ENCODE measurements at regions not wholly inside any gene's neighbourhood (a gene's known extent, or its start where the extent isn't known, plus 50 kb on each side); places are given as distances from the start of the nearest gene placed in this dataset.

- no peak overlapping the region for H3K4me3 Mint-ChIP-seq (ENCODE audit: low read depth)
- DNase-seq (ENCODE audit: low spot score, unreplicated experiment) = no peak
- no peaks in the 10 kb centered on the region for H3K27me3 Mint-ChIP-seq
- H3K27ac Mint-ChIP-seq = no peak overlapping the region
- H3K36me3 Mint-ChIP-seq (ENCODE audit: insufficient read depth) = no peaks in the 10 kb centered on the region
- H3K4me1 Mint-ChIP-seq (ENCODE audit: low read depth) = no peaks in the 10 kb centered on the region
- no peaks in the 10 kb centered on the region for H3K9me3 Mint-ChIP-seq (ENCODE audit: low read depth)
- no peak for TF ChIP-seq CTCF (IDR thresholded peaks at IDR 0.05; ENCODE audit: unreplicated experiment)
Measured at GRCh38 chr4:63269156-63269555, 1140.1 kb downstream of the TECRL start.

DNA sequence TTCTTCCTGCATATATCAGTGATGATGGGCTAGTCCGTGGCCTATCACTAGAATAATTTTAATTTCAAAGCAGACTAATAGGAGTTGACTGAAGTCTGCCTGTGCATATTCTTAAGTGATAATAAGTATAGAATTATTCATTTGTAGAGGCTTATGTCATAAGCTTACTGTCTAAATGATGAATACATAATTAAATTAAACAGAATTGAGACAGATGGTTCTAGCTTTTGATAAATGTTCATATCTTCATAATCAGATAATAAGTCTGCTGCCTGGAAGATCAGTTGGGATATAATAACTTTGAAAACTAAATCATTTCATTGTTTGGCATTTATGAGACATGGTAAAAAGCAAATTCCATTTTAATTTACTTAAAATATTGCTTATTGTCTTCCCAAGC, 1175.6 kb downstream of the TECRL start:
- H3K36me3 Mint-ChIP-seq (ENCODE audit: insufficient read depth) = no peaks in the 10 kb centered on the region
- H3K9me3 Mint-ChIP-seq (ENCODE audit: low read depth) = no peaks in the 10 kb centered on the region
- H3K4me1 Mint-ChIP-seq (ENCODE audit: low read depth) = no peaks in the 10 kb centered on the region
- DNase-seq (ENCODE audit: low spot score, unreplicated experiment) = no peak
- no peak overlapping the region for H3K27ac Mint-ChIP-seq
- H3K27me3 Mint-ChIP-seq = no peaks in the 10 kb centered on the region
- H3K4me3 Mint-ChIP-seq (ENCODE audit: low read depth) = no peak overlapping the region
- no peak for TF ChIP-seq CTCF (IDR thresholded peaks at IDR 0.05; ENCODE audit: unreplicated experiment)

DNA sequence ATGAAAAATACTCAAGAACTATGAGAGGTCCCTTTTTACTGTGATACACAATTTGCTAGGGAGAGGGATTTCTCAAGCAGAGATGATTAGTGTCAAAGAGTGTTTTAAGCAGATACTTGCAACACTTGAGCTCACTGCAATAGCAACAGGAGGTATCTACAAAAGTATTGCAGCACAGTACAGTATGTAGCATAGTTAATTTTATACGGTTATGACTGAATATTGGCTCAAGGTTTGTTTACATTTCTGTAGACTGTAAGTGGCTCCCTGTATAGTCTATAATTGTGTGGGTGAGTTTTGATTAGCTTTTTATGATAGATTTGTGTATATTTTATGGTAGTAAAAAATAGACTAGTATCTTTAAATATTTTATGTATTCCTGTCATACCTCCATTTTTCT, 1177.2 kb downstream of the TECRL start:
- no peaks in the 10 kb centered on the region for H3K4me1 Mint-ChIP-seq (ENCODE audit: low read depth)
- no peaks in the 10 kb centered on the region for H3K27me3 Mint-ChIP-seq
- no peak for DNase-seq (ENCODE audit: low spot score, unreplicated experiment)
- no peak overlapping the region for H3K27ac Mint-ChIP-seq
- no peaks in the 10 kb centered on the region for H3K36me3 Mint-ChIP-seq (ENCODE audit: insufficient read depth)
- TF ChIP-seq CTCF (IDR thresholded peaks at IDR 0.05; ENCODE audit: unreplicated experiment) = no peak
- no peaks in the 10 kb centered on the region for H3K9me3 Mint-ChIP-seq (ENCODE audit: low read depth)
- H3K4me3 Mint-ChIP-seq (ENCODE audit: low read depth) = no peak overlapping the region

DNA sequence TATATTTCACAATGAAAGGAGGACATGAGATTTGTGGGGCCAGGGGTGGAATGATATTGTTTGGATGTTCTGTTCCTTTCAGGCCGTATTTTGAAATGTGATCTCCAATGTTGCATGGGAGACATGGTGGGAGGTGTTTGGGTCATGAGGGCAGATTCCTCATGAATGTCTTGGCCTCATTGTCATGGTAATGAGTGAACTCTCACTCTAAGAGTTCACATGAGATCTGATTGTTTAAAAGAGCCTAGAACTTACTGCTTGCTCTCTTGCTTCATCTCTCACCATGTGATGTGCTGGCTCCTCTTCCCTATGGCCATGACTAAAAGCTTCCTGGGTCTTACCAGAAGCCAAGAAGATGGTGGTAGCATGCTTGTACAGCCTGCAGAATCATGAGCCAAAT, 1183.0 kb downstream of the TECRL start:
- H3K4me3 Mint-ChIP-seq (ENCODE audit: low read depth) = no peak overlapping the region
- no peaks in the 10 kb centered on the region for H3K36me3 Mint-ChIP-seq (ENCODE audit: insufficient read depth)
- no peaks in the 10 kb centered on the region for H3K4me1 Mint-ChIP-seq (ENCODE audit: low read depth)
- no peaks in the 10 kb centered on the region for H3K27me3 Mint-ChIP-seq
- no peak overlapping the region for H3K27ac Mint-ChIP-seq
- H3K9me3 Mint-ChIP-seq (ENCODE audit: low read depth) = no peaks in the 10 kb centered on the region
- TF ChIP-seq CTCF (IDR thresholded peaks at IDR 0.05; ENCODE audit: unreplicated experiment) = no peak
- DNase-seq (ENCODE audit: low spot score, unreplicated experiment) = no peak

DNA sequence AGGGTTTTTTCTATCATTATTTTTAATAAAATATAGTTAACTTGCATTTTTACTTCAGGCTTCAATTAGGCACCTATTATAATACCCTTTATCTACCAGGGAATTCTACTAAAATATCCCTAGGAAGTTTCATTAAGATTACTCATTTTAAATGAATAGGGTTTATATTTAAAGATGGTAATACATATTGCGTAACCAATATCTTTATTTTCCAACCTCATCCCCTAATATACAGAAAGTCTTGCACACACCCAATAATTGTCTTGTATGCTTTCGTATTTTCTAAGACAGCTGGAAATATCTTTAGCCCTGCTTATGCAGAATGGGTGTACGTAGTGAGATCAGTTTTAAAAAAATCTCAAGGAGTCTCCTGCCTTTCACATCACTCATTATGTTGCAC, 1186.8 kb downstream of the TECRL start:
- Mint-ChIP-seq H3K4me1 (ENCODE audit: low read depth) (no peaks in the 10 kb centered on the region), H3K27ac (no peak overlapping the region), H3K36me3 (ENCODE audit: insufficient read depth) (no peaks in the 10 kb centered on the region), H3K9me3 (ENCODE audit: low read depth) (peaks cover 4% of the 10 kb centered on the region), H3K27me3 (no peaks in the 10 kb centered on the region), H3K4me3 (ENCODE audit: low read depth) (no peak overlapping the region)
- no peak for DNase-seq (ENCODE audit: low spot score, unreplicated experiment)
- TF ChIP-seq CTCF (IDR thresholded peaks at IDR 0.05; ENCODE audit: unreplicated experiment) = no peak
